NCI-H128 (cell line): ENCODE measurements at regions not wholly inside any gene's neighbourhood (a gene's known extent, or its start where the extent isn't known, plus 50 kb on each side); places are given as distances from the start of the nearest gene placed in this dataset.

Experiments used
- DNase-seq: peaks from one replicate; lab custom pipeline; 2025; ENCODE audit not compliant: unreplicated experiment; lab: John Stamatoyannopoulos, UW

DNA sequence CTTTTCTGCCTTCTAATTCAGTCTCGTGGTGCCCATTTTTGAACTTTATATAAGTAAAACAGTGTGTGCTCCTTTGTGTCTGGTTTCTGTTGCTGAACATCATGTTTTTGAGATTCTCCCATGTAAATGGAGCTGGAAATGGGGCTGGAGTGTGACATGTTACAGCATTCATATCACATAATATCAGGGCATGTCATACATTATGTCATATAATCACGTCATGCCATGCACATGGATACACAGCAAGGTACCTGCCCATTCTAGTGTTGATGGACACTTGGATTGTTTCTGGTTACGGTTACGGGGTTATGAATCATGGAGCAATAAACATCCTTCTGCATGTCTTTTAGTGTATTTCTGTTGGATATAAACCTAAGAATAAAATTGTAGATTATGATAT is 117.1 kb upstream of the MYT1L start:
- no peak for DNase-seq

DNA sequence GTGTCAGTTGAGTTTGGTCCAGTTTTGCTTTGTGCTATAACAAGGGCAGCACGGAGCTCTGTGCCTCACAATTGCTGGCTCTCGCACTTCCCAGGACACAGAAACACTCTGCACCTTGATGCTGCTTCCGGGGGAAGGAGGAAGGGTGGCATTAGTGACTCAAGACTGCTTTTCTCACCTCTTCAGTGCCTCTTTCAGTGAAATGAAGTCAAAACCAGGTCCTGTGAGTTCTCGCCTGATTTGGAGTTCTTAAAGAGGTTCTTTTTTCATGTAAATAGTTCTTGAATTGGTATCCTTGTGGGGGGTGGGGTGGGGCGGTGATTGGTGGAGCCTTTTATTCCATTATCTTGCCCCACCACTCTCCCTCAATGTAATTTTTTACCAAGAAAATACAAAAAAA is 91.5 kb upstream of the MYT1L start:
- DNase-seq = no peak

DNA sequence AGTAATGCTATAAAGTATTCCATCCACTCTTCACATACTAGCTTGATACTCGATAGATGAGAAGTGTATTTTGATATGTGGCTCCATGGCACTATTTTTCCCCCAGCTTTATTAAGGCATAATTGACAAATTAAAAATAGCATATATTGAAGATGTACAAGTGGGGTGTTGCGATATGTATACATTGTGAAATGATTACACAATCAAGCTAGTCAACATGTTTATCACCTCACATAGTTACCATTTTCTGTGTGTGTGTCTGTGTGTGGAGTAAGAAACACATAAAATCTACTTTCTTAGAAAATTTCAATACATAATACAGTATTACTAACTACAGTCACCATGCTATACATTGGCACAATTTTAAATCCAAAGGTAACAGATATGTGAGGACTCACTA is 82.5 kb upstream of the MYT1L start:
- DNase-seq = no peak

DNA sequence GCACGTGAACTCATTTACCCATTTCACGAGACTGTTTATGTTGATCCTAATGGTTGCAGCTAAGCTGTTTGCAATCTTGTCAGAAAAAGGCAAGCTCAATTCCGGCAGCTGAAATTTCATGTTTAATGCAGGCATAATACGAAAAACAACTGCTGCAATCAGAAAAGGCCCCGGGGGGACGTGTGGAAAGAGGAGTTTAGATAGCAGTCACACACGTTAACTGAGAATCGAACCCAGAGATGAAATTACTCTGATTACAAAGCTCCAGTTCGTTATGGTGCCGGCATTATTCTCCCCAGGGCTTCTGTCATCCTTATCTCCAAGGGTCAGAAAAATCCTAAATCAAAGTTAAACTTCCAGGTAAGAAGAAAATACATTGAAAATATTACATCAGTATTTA is 79.9 kb upstream of the MYT1L start:
- DNase-seq = no peak

DNA sequence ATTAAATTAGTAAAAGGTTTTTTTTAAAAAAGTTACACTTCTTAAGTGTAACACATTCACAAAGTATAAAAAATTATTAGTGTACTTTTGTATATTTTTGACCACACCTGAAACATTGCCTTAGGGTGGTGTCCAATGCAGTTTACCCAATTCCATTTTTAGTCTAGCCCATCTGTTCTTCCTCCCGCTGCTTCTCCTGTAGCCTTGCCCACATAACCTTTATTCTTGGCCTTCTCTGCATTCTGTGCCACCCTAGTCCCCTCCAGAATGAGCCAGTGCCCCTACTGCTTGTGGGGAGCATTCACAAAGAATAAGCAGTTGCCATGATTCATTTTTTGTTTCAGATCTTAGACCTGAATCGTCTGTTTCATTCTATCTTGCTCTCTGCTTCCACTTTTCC is 78.4 kb upstream of the MYT1L start:
- DNase-seq = no peak

DNA sequence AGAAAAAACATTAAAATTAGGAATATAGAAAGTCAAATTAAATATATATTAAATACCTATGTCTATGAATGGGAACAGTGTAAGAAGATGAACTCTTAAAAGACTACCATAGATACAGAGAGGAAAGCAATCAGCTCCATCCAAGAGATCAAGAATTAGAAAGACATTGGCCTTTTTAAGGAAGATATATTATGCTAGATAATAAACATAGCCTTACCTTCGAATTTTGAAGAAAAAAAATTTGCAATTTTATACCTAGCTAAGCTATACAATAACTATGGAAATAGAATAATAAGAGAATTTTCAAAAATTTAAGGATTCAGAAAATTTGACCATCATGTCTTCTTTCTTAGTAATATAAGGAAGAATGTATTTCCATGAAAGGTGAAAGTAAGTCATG is 74.7 kb upstream of the MYT1L start:
- no peak for DNase-seq

DNA sequence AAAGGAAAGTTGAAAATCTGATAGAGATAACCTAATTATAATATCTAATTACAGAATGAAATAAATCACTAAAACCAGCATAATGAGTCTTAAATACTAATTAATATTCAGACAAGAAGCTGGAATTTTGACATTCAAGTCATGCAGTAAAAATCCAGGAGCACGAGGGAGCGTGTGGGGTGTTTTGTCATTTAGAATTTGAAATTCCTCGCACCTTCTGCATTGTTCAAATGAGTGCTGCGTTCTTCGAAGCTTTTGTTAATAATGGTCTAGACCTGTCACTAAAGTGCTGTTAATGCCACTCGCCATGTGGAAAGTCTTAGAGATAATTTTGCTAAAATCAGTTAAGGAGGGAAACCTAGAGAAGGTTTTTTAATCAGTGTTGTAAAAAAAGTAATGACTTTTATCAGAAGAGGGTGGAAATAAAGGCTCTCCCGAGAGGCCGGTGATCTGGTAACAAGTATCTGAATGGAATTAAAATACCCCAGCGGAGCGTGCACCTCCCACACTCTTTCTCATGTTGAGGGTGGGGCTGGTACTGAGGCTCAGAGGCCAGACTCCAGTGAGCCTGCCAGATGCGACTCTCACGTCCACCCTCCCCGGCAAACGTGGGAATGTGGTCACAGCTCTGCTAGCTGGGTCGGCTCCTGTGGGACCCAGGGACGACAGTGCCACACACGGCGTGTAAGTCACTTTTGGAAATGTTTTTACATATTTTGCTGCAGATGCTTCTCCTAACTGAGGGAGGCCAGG is 69.4 kb upstream of the MYT1L start:
- no peak for DNase-seq

DNA sequence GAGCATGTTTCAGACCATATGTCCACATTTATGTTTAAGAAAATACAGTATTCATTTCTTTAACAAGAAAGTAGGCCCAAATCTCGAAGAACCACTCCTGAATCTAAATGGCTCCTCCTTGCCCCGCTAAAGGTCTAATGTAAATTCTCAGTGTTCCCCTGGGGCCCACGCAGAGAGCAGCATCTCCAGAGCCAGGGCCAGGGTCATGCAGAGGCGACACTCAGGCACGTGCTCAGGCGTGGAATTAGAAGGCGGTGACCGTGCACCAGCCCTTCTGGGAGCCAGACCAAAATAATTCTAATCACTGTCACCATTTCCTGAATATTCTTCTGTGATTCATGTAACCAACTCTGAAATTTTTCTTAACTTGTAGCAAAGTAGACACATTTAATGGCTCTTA is 68.3 kb upstream of the MYT1L start:
- DNase-seq = no peak

DNA sequence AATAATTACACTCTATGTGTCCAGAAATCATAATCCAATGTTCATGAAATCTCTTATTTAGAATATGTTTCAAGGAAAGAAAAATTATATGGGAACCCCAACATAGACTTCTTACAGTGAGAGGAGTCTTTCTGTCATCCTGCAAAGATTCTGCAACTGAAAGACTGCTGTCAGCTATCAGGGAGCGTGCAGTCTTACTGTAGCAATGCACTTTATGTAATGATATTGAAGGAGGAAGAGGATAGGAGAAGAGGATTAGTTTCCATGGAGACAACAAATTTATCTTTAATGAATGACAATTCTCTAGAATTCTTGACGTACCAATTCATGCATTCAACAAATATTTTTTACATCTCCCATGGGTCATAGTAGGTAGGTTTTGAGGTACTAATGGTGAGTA is 61.3 kb upstream of the MYT1L start:
- DNase-seq = no peak

DNA sequence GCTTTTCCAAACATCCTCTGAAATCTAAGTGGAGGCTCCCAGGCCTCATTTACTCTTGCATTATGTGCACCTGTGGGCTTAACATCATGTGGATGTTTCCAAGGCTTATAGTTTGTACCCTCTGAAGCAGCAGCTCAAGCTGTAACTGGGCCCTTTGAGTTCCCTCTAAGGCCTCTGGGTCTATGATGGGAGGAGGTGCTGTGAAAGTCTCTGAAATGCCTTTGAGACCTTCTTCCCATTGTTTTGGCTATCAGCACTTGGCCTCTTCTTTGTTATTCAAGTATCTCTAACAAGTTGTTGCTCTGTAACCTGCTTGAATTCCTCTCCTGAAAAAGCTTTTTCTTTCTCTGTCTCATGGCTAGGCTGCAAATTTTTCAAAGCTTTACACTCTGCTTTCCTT is 58.1 kb upstream of the MYT1L start:
- DNase-seq = no peak
